Psoas muscle (tissue), 7 donors: ENCODE measurements at regions not wholly inside any gene's neighbourhood (a gene's known extent, or its start where the extent isn't known, plus 50 kb on each side); places are given as distances from the start of the nearest gene placed in this dataset.

Experiments
- ATAC-seq, 4 donors: fragments of 200-7000 bp; cut with Tn5 transposase; one replicate each; pipeline ENCODE4 v1.9.1; 2020; ENCODE audit warnings: moderate library complexity in 3 of 4, mild to moderate bottlenecking in 2 of 4
- DNase-seq, 2 donors: peaks; one replicate each; pipeline ENCODE4 v3.0.0-alpha.2; 2020
- H3K27ac ChIP-seq: fragments of 200-600 bp; one replicate; pipeline ENCODE4 v1.8.0; 2022
- H3K27me3 ChIP-seq, 3 donors: fragments of 200-600 bp in 1 of 3; one replicate each; pipeline versions ENCODE4 v1.6.1 to v1.8.0; 2013 to 2022; ENCODE audit warnings: low read length in 2 of 3, mild to moderate bottlenecking in 2 of 3, moderate library complexity in 1 of 3; ENCODE audit not compliant: insufficient read depth in 3 of 3
- H3K36me3 ChIP-seq, 2 donors: fragments of 200-600 bp in 1 of 2; one replicate each; pipeline versions ENCODE4 v1.6.1 to v1.8.0; 2013 to 2022; ENCODE audit warnings: low read depth in 1 of 2, mild to moderate bottlenecking in 1 of 2, moderate library complexity in 1 of 2; ENCODE audit not compliant: insufficient read depth in 1 of 2
- H3K4me1 ChIP-seq: fragments of 200-600 bp; one replicate; pipeline ENCODE4 v1.8.0; 2022
- H3K4me3 ChIP-seq: fragments of 200-600 bp; one replicate; pipeline ENCODE4 v1.8.0; 2022; ENCODE audit warnings: mild to moderate bottlenecking
- H3K9me3 ChIP-seq: fragments of 200-600 bp; one replicate; pipeline ENCODE4 v1.8.0; 2022
- CTCF ChIP-seq: fragments of 200-600 bp; IDR thresholded peaks from one replicate; pipeline ENCODE4 v1.8.0; 2022; ENCODE audit warnings: antibody characterized with exemption
- WGBS, 3 donors: extraction: QIAGEN DNeasy Blood & Tissue Kit; methylation state at CpG; one replicate each; pipeline versions ENCODE4 v1.1.6 to v1.1.7; 2013; 5-methylcytosine and 5-hydroxymethylcytosine counted together
- intact Hi-C, 2 donors: fragments of 100-400 bp; cut with DNase I; formaldehyde crosslinking; loops; one replicate each; pipeline versions ENCODE4 v1.11.0 to v1.14.2; 2022
- donor health status: healthy with polysubstance abuse.
- donor health status: DM: no; HTN: no; CAD: no; lungs with moderate emphysema.
- donor health status: Bipolar disorder and iron deficiency.
- donor health status: healthy.
- donor health status: DM: yes; HTN: yes; CAD: no.
- donor health status: DM: no; HTN: no; CAD: no.
- donor health status: DM: yes; HTN: yes; CAD: no.

- Histone ChIP-seq H3K4me3 (no peak overlapping the region), H3K27ac (no peak overlapping the region), H3K9me3 (no peaks in the 10 kb centered on the region), H3K4me1 (no peaks in the 10 kb centered on the region), H3K27me3 (no peaks in the 10 kb centered on the region), H3K36me3 (no peaks in the 10 kb centered on the region)
- 69 to 82% (median 76%) methylated on average over 3 of the region's 3 CpGs for WGBS, 3 donors
- no peak for TF ChIP-seq CTCF
- intact Hi-C loops = no loop called here
- DNase-seq = no peak
- ATAC-seq = no peak
Measured at GRCh38 chr1:163837206-163837605, 515.5 kb downstream of the NUF2 start.

GRCh38 chr1:163842571-163842970 lies 520.8 kb downstream of the NUF2 start:
- DNase-seq (no peak), ATAC-seq (no peak)
- WGBS, 3 donors = 37 to 56% (median 43%) methylated on average over 2 of the region's 2 CpGs
- TF ChIP-seq CTCF = no peak
- no peak overlapping the region for H3K4me3 ChIP-seq
- no peaks in the 10 kb centered on the region for H3K36me3 ChIP-seq
- H3K9me3 ChIP-seq = no peaks in the 10 kb centered on the region
- H3K4me1 ChIP-seq = no peaks in the 10 kb centered on the region
- H3K27ac ChIP-seq = no peak overlapping the region
- intact Hi-C loops = no loop called here
- H3K27me3 ChIP-seq = no peaks in the 10 kb centered on the region

- ATAC-seq (peak; percentile 57 to 82 (median 81)), DNase-seq (no peak)
- Histone ChIP-seq H3K9me3 (no peaks in the 10 kb centered on the region), H3K27ac (peak overlapping the region; percentile 62), H3K4me1 (no peaks in the 10 kb centered on the region), H3K36me3 (no peaks in the 10 kb centered on the region), H3K27me3 (no peaks in the 10 kb centered on the region), H3K4me3 (no peak overlapping the region)
- intact Hi-C loops = no loop called here
- no peak for TF ChIP-seq CTCF
- 11 to 29% (median 20%) methylated on average over 1 of the region's 1 CpG for WGBS, 3 donors
Measured at GRCh38 chr1:163844459-163844858, 522.7 kb downstream of the NUF2 start.

GRCh38 chr1:163845279-163845678 lies 523.5 kb downstream of the NUF2 start:
- TF ChIP-seq CTCF = no peak
- intact Hi-C loops = no loop called here
- H3K9me3 ChIP-seq = no peaks in the 10 kb centered on the region
- no peaks in the 10 kb centered on the region for H3K36me3 ChIP-seq
- H3K27me3 ChIP-seq = no peaks in the 10 kb centered on the region
- H3K4me3 ChIP-seq = no peak overlapping the region
- H3K27ac ChIP-seq = no peak overlapping the region
- no peaks in the 10 kb centered on the region for H3K4me1 ChIP-seq
- ATAC-seq (no peak), DNase-seq (no peak)
- 56 to 75% (median 68%) methylated on average over 3 of the region's 3 CpGs for WGBS, 3 donors

GRCh38 chr1:163863731-163864130 lies 542.0 kb downstream of the NUF2 start:
- no peaks in the 10 kb centered on the region for H3K27me3 ChIP-seq
- WGBS, 3 donors = 63 to 76% (median 68%) methylated on average over 6 of the region's 6 CpGs
- no peak overlapping the region for H3K27ac ChIP-seq
- DNase-seq = no peak
- no peak for TF ChIP-seq CTCF
- no peak for ATAC-seq
- H3K9me3 ChIP-seq = peaks cover 6% of the 10 kb centered on the region
- H3K4me3 ChIP-seq = no peak overlapping the region
- H3K36me3 ChIP-seq = no peaks in the 10 kb centered on the region
- intact Hi-C loops = no loop called here
- no peaks in the 10 kb centered on the region for H3K4me1 ChIP-seq
